ENCODE measurements at regions not wholly inside any gene's neighbourhood (a gene's known extent, or its start where the extent isn't known, plus 50 kb on each side); places are given as distances from the start of the nearest gene placed in this dataset.

DNA sequence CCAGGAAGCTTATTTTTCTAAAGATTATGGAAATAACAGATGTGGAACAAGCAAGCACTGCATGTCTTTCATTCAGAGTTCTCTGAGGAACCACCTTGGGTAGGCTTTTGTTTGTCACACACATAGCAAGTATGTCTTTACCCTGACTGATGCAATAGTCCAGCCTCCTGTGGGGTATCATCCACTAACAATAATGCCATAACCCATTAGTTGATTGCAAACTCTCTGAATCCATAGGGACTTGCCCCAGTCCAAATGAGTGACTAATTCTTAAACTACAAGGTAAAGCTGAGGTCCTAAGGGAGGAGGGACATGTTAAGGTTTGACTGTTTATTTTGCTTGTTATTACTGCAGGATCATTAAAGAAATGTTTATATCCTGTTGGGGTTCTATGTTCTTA, 151.4 kb upstream of the PRPS1L1 start:
- FAIRE-seq (no peak), DNase-seq (no peak)
- Histone ChIP-seq H3K27me3 (ENCODE audit: control insufficient read depth in 3 of 3, insufficient read depth in 3 of 3, low read length in 3 of 3) (no peaks in the 10 kb centered on the region), H3K4me3 (ENCODE audit: low read depth in 1 of 3, low read length in 3 of 3) (no peak overlapping the region), H3K4me1 (ENCODE audit: control insufficient read depth in 3 of 3, insufficient read depth in 2 of 3, low read depth in 1 of 3, low read length in 2 of 3) (peaks cover 0 to 8% (median 0%) of the 10 kb centered on the region in 3 donors), H3K36me3 (ENCODE audit: control insufficient read depth in 3 of 3, insufficient read depth in 2 of 3, low read depth in 1 of 3, low read length in 3 of 3) (no peaks in the 10 kb centered on the region), H3K27ac (ENCODE audit: low read depth in 1 of 3, low read length in 2 of 3) (no peak overlapping the region), H3K9me3 (ENCODE audit: control insufficient read depth in 2 of 2, insufficient read depth in 1 of 2, low read depth in 1 of 2, low read length in 1 of 2) (no peaks in the 10 kb centered on the region)

DNA sequence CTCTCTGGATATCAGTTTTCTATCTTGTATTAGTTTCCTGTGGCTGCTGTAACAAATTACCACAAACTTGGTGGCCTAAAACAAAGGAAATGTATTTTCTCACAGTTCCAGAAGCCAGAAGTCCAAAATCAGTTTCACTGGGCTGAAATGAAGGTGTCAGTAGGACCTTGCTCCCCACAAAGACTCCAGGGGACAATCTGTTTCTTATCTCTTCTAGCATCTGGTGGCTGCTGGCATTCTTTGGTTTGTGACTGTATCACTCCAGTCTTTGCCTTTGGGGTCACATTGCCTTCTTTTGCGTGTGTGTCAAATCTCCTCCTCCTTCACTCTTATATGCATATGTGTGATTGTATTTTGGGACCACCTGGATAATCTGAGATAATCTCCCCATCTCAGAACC, 153.0 kb upstream of the PRPS1L1 start:
- Histone ChIP-seq H3K27ac (ENCODE audit: low read depth in 1 of 3, low read length in 2 of 3) (no peak overlapping the region), H3K4me3 (ENCODE audit: low read depth in 1 of 3, low read length in 3 of 3) (no peak overlapping the region), H3K27me3 (ENCODE audit: control insufficient read depth in 3 of 3, insufficient read depth in 3 of 3, low read length in 3 of 3) (no peaks in the 10 kb centered on the region), H3K9me3 (ENCODE audit: control insufficient read depth in 2 of 2, insufficient read depth in 1 of 2, low read depth in 1 of 2, low read length in 1 of 2) (no peaks in the 10 kb centered on the region), H3K36me3 (ENCODE audit: control insufficient read depth in 3 of 3, insufficient read depth in 2 of 3, low read depth in 1 of 3, low read length in 3 of 3) (no peaks in the 10 kb centered on the region), H3K4me1 (ENCODE audit: control insufficient read depth in 3 of 3, insufficient read depth in 2 of 3, low read depth in 1 of 3, low read length in 2 of 3) (peaks cover 0 to 7% (median 0%) of the 10 kb centered on the region in 3 donors)
- 69 to 88% (median 81%) methylated on average over 1 of the region's 1 CpG for WGBS, 3 donors
- FAIRE-seq: no peak
- no peak for DNase-seq

DNA sequence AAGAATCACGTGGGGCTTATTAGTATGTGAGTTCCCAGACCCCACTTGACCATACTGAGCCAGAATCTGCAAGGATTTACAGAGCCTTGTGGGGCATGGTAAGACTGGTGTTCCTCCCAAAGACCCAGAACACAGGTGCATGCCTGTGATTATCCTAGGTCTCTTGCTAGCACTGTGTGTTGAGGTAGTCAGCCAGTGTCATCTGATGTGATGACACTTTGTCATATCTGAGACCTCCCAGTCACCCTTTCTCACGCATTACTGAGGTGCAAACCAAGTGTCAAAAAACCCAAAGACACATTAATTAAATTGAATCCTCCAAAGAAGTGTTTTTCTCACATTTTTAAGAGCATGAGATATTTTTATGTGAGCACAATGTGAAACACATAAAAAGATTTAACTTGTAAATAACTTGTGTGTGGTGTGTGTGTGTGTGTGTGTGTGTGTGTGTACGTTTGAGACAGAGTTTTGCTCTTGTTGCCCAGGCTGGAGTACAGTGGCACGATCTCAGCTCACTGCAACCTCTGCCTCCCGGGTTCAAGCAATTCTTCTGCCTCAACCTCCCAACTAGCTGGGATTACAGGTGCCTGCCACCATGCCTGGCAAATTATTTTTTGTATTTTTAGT, 162.0 kb upstream of the PRPS1L1 start:
- DNase-seq: no peak
- no peak overlapping the region for H3K4me3 ChIP-seq (ENCODE audit: low read depth in 1 of 3, low read length in 3 of 3)
- no peaks in the 10 kb centered on the region for H3K9me3 ChIP-seq (ENCODE audit: control insufficient read depth in 2 of 2, insufficient read depth in 1 of 2, low read depth in 1 of 2, low read length in 1 of 2)
- no peaks in the 10 kb centered on the region for H3K27me3 ChIP-seq (ENCODE audit: control insufficient read depth in 3 of 3, insufficient read depth in 3 of 3, low read length in 3 of 3)
- H3K27ac ChIP-seq (ENCODE audit: low read depth in 1 of 3, low read length in 2 of 3): no peak overlapping the region
- no peaks in the 10 kb centered on the region for H3K4me1 ChIP-seq (ENCODE audit: control insufficient read depth in 3 of 3, insufficient read depth in 2 of 3, low read depth in 1 of 3, low read length in 2 of 3)
- 67 to 88% (median 68%) methylated on average over 5 of the region's 5 CpGs for WGBS, 3 donors
- FAIRE-seq: no peak
- H3K36me3 ChIP-seq (ENCODE audit: control insufficient read depth in 3 of 3, insufficient read depth in 2 of 3, low read depth in 1 of 3, low read length in 3 of 3): no peaks in the 10 kb centered on the region

DNA sequence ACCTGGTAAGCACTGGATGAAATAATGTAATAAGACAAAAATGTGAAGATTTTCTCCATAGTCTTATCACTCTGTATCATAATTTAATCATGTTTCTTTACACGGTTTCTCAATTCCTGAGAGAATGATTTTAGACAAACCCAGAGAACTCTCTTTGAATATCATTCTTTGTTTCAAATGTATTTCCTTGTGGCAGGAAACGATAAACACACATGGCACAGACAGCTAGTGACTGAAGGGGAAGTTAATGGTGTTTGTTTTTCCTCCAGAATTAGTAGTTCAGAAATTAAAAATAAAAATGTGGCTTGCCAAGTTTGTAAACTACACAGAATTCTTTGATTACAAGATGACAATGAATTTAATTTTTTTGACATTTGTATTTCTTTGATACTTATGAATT, 163.7 kb upstream of the PRPS1L1 start:
- DNase-seq (no peak), FAIRE-seq (peak; percentile 26)
- Histone ChIP-seq H3K36me3 (ENCODE audit: control insufficient read depth in 3 of 3, insufficient read depth in 2 of 3, low read depth in 1 of 3, low read length in 3 of 3) (no peaks in the 10 kb centered on the region), H3K9me3 (ENCODE audit: control insufficient read depth in 2 of 2, insufficient read depth in 1 of 2, low read depth in 1 of 2, low read length in 1 of 2) (no peaks in the 10 kb centered on the region), H3K27me3 (ENCODE audit: control insufficient read depth in 3 of 3, insufficient read depth in 3 of 3, low read length in 3 of 3) (no peaks in the 10 kb centered on the region), H3K27ac (ENCODE audit: low read depth in 1 of 3, low read length in 2 of 3) (no peak overlapping the region), H3K4me1 (ENCODE audit: control insufficient read depth in 3 of 3, insufficient read depth in 2 of 3, low read depth in 1 of 3, low read length in 2 of 3) (no peaks in the 10 kb centered on the region), H3K4me3 (ENCODE audit: low read depth in 1 of 3, low read length in 3 of 3) (no peak overlapping the region)
- WGBS, 3 donors: 24 to 35% (median 32%) methylated on average over 2 of the region's 2 CpGs

DNA sequence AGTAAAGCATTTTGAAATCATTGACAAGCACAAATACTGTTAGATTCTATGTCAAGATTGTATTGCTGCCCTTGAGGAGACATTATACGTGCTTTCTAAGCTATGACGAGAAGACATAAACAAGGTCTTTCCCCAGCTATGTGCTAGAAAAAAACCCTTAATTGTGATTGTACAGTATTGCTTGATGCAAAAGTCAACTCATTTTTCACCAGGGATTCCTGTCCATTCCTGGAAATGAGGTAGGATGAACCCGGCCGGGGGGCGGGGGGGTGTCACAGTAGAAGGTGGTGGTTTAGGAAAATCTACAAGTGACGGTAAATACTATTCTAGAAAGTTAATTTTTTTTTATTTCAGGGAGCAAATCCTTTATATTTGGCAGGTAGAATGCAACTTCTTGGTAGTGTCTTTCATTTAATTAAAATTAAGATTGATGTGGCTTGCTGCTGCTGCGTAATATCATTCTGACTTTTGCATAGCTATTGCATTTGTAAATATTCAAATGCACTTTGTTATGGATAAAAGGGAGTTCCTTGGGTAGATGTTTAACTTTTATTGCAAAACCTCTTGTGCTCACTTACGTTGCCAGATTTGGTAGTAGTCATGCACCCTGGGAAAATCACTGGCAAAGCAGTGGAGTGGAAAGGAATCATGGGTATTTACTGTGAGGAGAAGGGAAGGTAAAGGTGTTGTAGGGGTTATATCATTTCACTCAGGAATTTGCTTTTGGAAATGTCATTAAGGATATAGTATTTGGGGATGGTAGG, 164.4 kb upstream of the PRPS1L1 start:
- Histone ChIP-seq H3K4me3 (ENCODE audit: low read depth in 1 of 3, low read length in 3 of 3) (no peak overlapping the region), H3K9me3 (ENCODE audit: control insufficient read depth in 2 of 2, insufficient read depth in 1 of 2, low read depth in 1 of 2, low read length in 1 of 2) (no peaks in the 10 kb centered on the region), H3K36me3 (ENCODE audit: control insufficient read depth in 3 of 3, insufficient read depth in 2 of 3, low read depth in 1 of 3, low read length in 3 of 3) (no peaks in the 10 kb centered on the region), H3K4me1 (ENCODE audit: control insufficient read depth in 3 of 3, insufficient read depth in 2 of 3, low read depth in 1 of 3, low read length in 2 of 3) (no peaks in the 10 kb centered on the region), H3K27me3 (ENCODE audit: control insufficient read depth in 3 of 3, insufficient read depth in 3 of 3, low read length in 3 of 3) (no peaks in the 10 kb centered on the region), H3K27ac (ENCODE audit: low read depth in 1 of 3, low read length in 2 of 3) (no peak overlapping the region)
- DNase-seq (no peak), FAIRE-seq (no peak)
- WGBS, 3 donors: 76 to 79% (median 76%) methylated on average over 8 of the region's 8 CpGs

DNA sequence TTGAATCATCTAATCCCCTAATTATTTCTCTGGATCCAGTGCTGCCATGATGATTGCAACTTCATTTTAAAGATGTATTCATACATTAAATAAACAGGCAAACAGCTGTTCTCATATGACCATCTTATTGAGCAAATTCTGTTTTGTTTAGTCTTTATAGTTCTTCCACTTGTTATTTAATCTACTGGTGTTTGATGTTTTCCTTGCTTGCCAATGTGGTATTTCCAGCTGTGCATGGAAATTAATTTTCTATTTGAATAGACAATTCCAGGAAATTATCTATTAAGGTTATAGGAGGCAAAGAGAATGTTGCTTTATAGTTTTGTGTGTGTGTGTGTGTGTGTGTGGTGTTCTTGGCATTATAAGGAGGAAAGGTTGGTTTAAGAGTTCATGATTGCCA, 167.0 kb upstream of the PRPS1L1 start:
- no peak for FAIRE-seq
- no peaks in the 10 kb centered on the region for H3K9me3 ChIP-seq (ENCODE audit: control insufficient read depth in 2 of 2, insufficient read depth in 1 of 2, low read depth in 1 of 2, low read length in 1 of 2)

DNA sequence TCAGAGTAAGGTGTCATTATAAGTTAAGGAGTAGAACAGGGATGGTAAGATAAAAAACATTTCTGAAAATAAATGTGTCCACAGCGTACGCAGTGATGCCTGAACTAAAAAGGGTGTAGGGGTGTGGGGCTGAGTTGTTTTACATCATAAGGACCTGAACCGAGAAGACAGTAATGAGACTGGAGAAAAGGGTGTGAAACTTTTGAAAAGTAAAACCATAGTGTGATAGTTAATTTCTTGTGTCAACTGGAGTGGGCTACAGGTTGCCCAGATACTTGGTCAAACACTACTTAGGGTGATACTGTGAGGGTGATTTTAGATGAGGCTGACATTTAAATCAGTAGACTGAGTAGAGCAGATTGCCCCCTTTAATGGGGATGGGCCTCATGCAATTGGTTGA, 169.0 kb upstream of the PRPS1L1 start:
- no peaks in the 10 kb centered on the region for H3K9me3 ChIP-seq (ENCODE audit: control insufficient read depth in 2 of 2, insufficient read depth in 1 of 2, low read depth in 1 of 2, low read length in 1 of 2)
- 88 to 94% (median 90%) methylated on average over 3 of the region's 3 CpGs for WGBS, 3 donors
- no peak overlapping the region for H3K4me3 ChIP-seq (ENCODE audit: low read depth in 1 of 3, low read length in 3 of 3)
- no peaks in the 10 kb centered on the region for H3K27me3 ChIP-seq (ENCODE audit: control insufficient read depth in 3 of 3, insufficient read depth in 3 of 3, low read length in 3 of 3)
- H3K4me1 ChIP-seq (ENCODE audit: control insufficient read depth in 3 of 3, insufficient read depth in 2 of 3, low read depth in 1 of 3, low read length in 2 of 3): no peaks in the 10 kb centered on the region
- H3K27ac ChIP-seq (ENCODE audit: low read depth in 1 of 3, low read length in 2 of 3): no peak overlapping the region
- no peak for DNase-seq
- no peak for FAIRE-seq
- no peaks in the 10 kb centered on the region for H3K36me3 ChIP-seq (ENCODE audit: control insufficient read depth in 3 of 3, insufficient read depth in 2 of 3, low read depth in 1 of 3, low read length in 3 of 3)

More for the DNA sequence above, 167.0 kb upstream of the PRPS1L1 start:
- Histone ChIP-seq H3K4me1 (ENCODE audit: control insufficient read depth in 3 of 3, insufficient read depth in 2 of 3, low read depth in 1 of 3, low read length in 2 of 3) (no peaks in the 10 kb centered on the region), H3K36me3 (ENCODE audit: control insufficient read depth in 3 of 3, insufficient read depth in 2 of 3, low read depth in 1 of 3, low read length in 3 of 3) (no peaks in the 10 kb centered on the region), H3K27ac (ENCODE audit: low read depth in 1 of 3, low read length in 2 of 3) (no peak overlapping the region), H3K27me3 (ENCODE audit: control insufficient read depth in 3 of 3, insufficient read depth in 3 of 3, low read length in 3 of 3) (no peaks in the 10 kb centered on the region), H3K4me3 (ENCODE audit: low read depth in 1 of 3, low read length in 3 of 3) (no peak overlapping the region)
- DNase-seq: no peak

DNA sequence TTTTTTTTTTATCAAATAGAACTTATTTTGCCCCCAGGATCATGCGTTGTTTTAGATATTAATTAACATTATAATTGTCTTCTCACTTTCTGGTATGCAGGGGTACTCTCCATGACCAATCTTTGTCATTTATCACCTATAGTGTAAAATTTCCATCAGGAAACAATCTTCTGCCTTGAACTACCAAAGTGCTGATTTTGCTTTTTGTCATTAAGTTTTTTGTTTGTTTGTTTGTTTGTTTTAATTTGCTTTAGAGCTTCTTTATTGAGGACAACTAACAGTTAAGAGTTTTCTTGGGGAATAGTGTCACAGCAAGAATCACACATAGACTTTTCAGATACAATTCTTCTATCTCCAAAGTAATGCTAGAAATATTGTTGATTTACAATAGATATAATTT, 171.2 kb upstream of the PRPS1L1 start:
- Histone ChIP-seq H3K4me1 (ENCODE audit: control insufficient read depth in 3 of 3, insufficient read depth in 2 of 3, low read depth in 1 of 3, low read length in 2 of 3) (no peaks in the 10 kb centered on the region), H3K9me3 (ENCODE audit: control insufficient read depth in 2 of 2, insufficient read depth in 1 of 2, low read depth in 1 of 2, low read length in 1 of 2) (no peaks in the 10 kb centered on the region), H3K4me3 (ENCODE audit: low read depth in 1 of 3, low read length in 3 of 3) (no peak overlapping the region), H3K27me3 (ENCODE audit: control insufficient read depth in 3 of 3, insufficient read depth in 3 of 3, low read length in 3 of 3) (no peaks in the 10 kb centered on the region), H3K36me3 (ENCODE audit: control insufficient read depth in 3 of 3, insufficient read depth in 2 of 3, low read depth in 1 of 3, low read length in 3 of 3) (no peaks in the 10 kb centered on the region), H3K27ac (ENCODE audit: low read depth in 1 of 3, low read length in 2 of 3) (no peak overlapping the region)
- 86 to 93% (median 88%) methylated on average over 1 of the region's 1 CpG for WGBS, 3 donors
- no peak for DNase-seq
- FAIRE-seq: no peak

DNA sequence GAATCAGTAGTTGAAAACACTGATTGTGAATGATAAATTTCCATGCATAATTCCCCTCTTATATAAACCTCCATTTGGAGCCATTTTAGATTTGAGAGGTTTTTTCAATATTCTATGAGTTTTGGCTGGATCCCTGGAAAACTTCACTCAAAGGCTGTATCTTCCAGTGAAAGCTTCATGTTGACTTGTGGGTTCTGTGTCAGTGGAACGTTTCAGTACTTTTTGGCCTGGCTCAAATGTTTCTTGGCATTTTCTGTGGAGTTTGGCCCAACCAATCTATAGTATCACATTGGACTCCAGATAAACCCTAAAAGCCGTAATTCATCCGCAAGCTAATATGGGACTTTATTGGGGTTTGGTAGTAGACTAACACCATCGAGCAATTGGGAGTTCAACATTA, 172.6 kb upstream of the PRPS1L1 start:
- no peak for FAIRE-seq

More for the DNA sequence above, 172.6 kb upstream of the PRPS1L1 start:
- Histone ChIP-seq H3K27me3 (ENCODE audit: control insufficient read depth in 3 of 3, insufficient read depth in 3 of 3, low read length in 3 of 3) (no peaks in the 10 kb centered on the region), H3K4me1 (ENCODE audit: control insufficient read depth in 3 of 3, insufficient read depth in 2 of 3, low read depth in 1 of 3, low read length in 2 of 3) (no peaks in the 10 kb centered on the region), H3K36me3 (ENCODE audit: control insufficient read depth in 3 of 3, insufficient read depth in 2 of 3, low read depth in 1 of 3, low read length in 3 of 3) (no peaks in the 10 kb centered on the region), H3K27ac (ENCODE audit: low read depth in 1 of 3, low read length in 2 of 3) (no peak overlapping the region), H3K9me3 (ENCODE audit: control insufficient read depth in 2 of 2, insufficient read depth in 1 of 2, low read depth in 1 of 2, low read length in 1 of 2) (no peaks in the 10 kb centered on the region), H3K4me3 (ENCODE audit: low read depth in 1 of 3, low read length in 3 of 3) (no peak overlapping the region)
- 68 to 86% (median 74%) methylated on average over 4 of the region's 4 CpGs for WGBS, 3 donors
- no peak for DNase-seq
